Breast epithelium (tissue), 4 donors: ENCODE measurements at regions not wholly inside any gene's neighbourhood (a gene's known extent, or its start where the extent isn't known, plus 50 kb on each side); places are given as distances from the start of the nearest gene placed in this dataset.

Experiments
- DNase-seq, 2 donors: peaks; one replicate each; pipeline ENCODE4 v3.0.0-alpha.2; 2019; ENCODE audit warnings: low spot score in 2 of 2
- H3K27ac ChIP-seq, 2 donors: fragments of 200-600 bp; sonication (generic) in 1 of 2; one replicate each; pipeline ENCODE4 v1.5.1; 2016 to 2019; ENCODE audit warnings: mild to moderate bottlenecking in 1 of 2
- H3K27me3 ChIP-seq, 2 donors: fragments of 200-600 bp; sonication (generic) in 1 of 2; one replicate each; pipeline versions ENCODE4 v1.5.1 to v1.6.0; 2017 to 2019; ENCODE audit warnings: control low read depth in 1 of 2, mild to moderate bottlenecking in 1 of 2
- H3K36me3 ChIP-seq: fragments of 200-600 bp; one replicate; pipeline ENCODE4 v1.5.1; 2019
- H3K4me1 ChIP-seq, 2 donors: fragments of 200-600 bp; sonication (generic); one replicate each; pipeline ENCODE4 v1.5.1; 2016 to 2019; ENCODE audit warnings: control low read depth in 1 of 2
- H3K4me3 ChIP-seq, 3 donors: fragments of 200-600 bp; sonication (generic); 1 replicate in 2 of 3; 2 replicates in 1 of 3; pipeline ENCODE4 v1.5.1; 2016 to 2019; ENCODE audit warnings: mild to moderate bottlenecking in 3 of 3, moderate library complexity in 2 of 3
- H3K9me3 ChIP-seq, 2 donors: fragments of 200-600 bp; sonication (generic) in 1 of 2; one replicate each; pipeline ENCODE4 v1.5.1; 2016 to 2019; ENCODE audit warnings: control low read depth in 1 of 2
- CTCF ChIP-seq, 3 donors: fragments of 450-650 bp; IDR thresholded peaks; one replicate each; pipeline ENCODE4 v1.5.1; 2016 to 2017; ENCODE audit warnings: antibody characterized with exemption in 3 of 3, mild to moderate bottlenecking in 3 of 3, moderate library complexity in 3 of 3
- POLR2A ChIP-seq: fragments of 450-650 bp; IDR thresholded peaks from one replicate; pipeline ENCODE4 v1.6.1; 2016; ENCODE audit warnings: antibody characterized with exemption, mild to moderate bottlenecking, moderate library complexity
- POLR2AphosphoS5 ChIP-seq, 3 donors: sonication (generic); formaldehyde crosslinking; IDR thresholded peaks; one replicate each; pipeline ENCODE4 v1.6.1; 2017; ENCODE audit warnings: antibody characterized with exemption in 3 of 3
- intact Hi-C: fragments of 100-400 bp; cut with DNase I; formaldehyde crosslinking; loops from one replicate; pipeline ENCODE4 v1.15.1; 2023; ENCODE audit warnings: low total_unique reads

GRCh38 chr9:21672140-21672539 is 130.3 kb upstream of the MTAP start:
- Histone ChIP-seq H3K4me3 (no peak overlapping the region), H3K9me3 (no peaks in the 10 kb centered on the region), H3K36me3 (no peaks in the 10 kb centered on the region), H3K27ac (no peak overlapping the region), H3K27me3 (no peaks in the 10 kb centered on the region), H3K4me1 (no peaks in the 10 kb centered on the region)
- TF ChIP-seq POLR2AphosphoS5 (IDR thresholded peaks at IDR 0.05) (no peak), POLR2A (no peak), CTCF (IDR thresholded peaks at IDR 0.05) (no peak)
- intact Hi-C loops, result loop anchor here (10.0 kb wide), 1 partner anchor 633 kb away; no protein-coding TSS in a partner anchor
- no peak for DNase-seq

GRCh38 chr9:21672761-21673160 is 129.7 kb upstream of the MTAP start:
- no peak overlapping the region for H3K4me3 ChIP-seq
- TF ChIP-seq CTCF (IDR thresholded peaks at IDR 0.05) (no peak), POLR2AphosphoS5 (IDR thresholded peaks at IDR 0.05) (no peak), POLR2A (no peak)
- no peak for DNase-seq
- no peaks in the 10 kb centered on the region for H3K36me3 ChIP-seq
- no peaks in the 10 kb centered on the region for H3K9me3 ChIP-seq
- no peak overlapping the region for H3K27ac ChIP-seq
- H3K4me1 ChIP-seq, result no peaks in the 10 kb centered on the region
- intact Hi-C loops, result loop anchor here (10.0 kb wide), 1 partner anchor 632 kb away; no protein-coding TSS in a partner anchor
- H3K27me3 ChIP-seq, result no peaks in the 10 kb centered on the region

GRCh38 chr9:21674894-21675293 is 127.5 kb upstream of the MTAP start:
- no peak for DNase-seq
- Histone ChIP-seq H3K4me3 (no peak overlapping the region), H3K36me3 (no peaks in the 10 kb centered on the region), H3K9me3 (no peaks in the 10 kb centered on the region), H3K27me3 (no peaks in the 10 kb centered on the region), H3K4me1 (no peaks in the 10 kb centered on the region), H3K27ac (no peak overlapping the region)
- intact Hi-C loops, result loop anchor here (10.0 kb wide), 1 partner anchor 630 kb away; no protein-coding TSS in a partner anchor
- TF ChIP-seq POLR2AphosphoS5 (IDR thresholded peaks at IDR 0.05), result no peak
- TF ChIP-seq POLR2A, result no peak
- TF ChIP-seq CTCF (IDR thresholded peaks at IDR 0.05), result no peak

- Histone ChIP-seq H3K4me1 (no peaks in the 10 kb centered on the region), H3K9me3 (no peaks in the 10 kb centered on the region), H3K27ac (no peak overlapping the region), H3K36me3 (no peaks in the 10 kb centered on the region), H3K27me3 (no peaks in the 10 kb centered on the region), H3K4me3 (no peak overlapping the region)
- TF ChIP-seq POLR2A (no peak), CTCF (IDR thresholded peaks at IDR 0.05) (no peak), POLR2AphosphoS5 (IDR thresholded peaks at IDR 0.05) (no peak)
- DNase-seq, result no peak
- intact Hi-C loops, result loop anchor here (10.0 kb wide), 1 partner anchor 627 kb away; no protein-coding TSS in a partner anchor
Observed at GRCh38 chr9:21677387-21677786, 125.0 kb upstream of the MTAP start.

GRCh38 chr9:21677834-21678233 is 124.6 kb upstream of the MTAP start:
- no peak for TF ChIP-seq POLR2AphosphoS5 (IDR thresholded peaks at IDR 0.05)
- no peak for TF ChIP-seq CTCF (IDR thresholded peaks at IDR 0.05)
- TF ChIP-seq POLR2A, result no peak
- intact Hi-C loops, result loop anchor here (10.0 kb wide), 1 partner anchor 627 kb away; no protein-coding TSS in a partner anchor

More at GRCh38 chr9:21677834-21678233, 124.6 kb upstream of the MTAP start:
- Histone ChIP-seq H3K27me3 (no peaks in the 10 kb centered on the region), H3K27ac (no peak overlapping the region), H3K4me1 (no peaks in the 10 kb centered on the region), H3K4me3 (no peak overlapping the region), H3K36me3 (no peaks in the 10 kb centered on the region), H3K9me3 (no peaks in the 10 kb centered on the region)
- no peak for DNase-seq
